Pons (tissue), 1 donor: ENCODE measurements at regions not wholly inside any gene's neighbourhood (a gene's known extent, or its start where the extent isn't known, plus 50 kb on each side); places are given as distances from the start of the nearest gene placed in this dataset.

Experiments used
- DNase-seq: peaks from one replicate; pipeline ENCODE4 v3.0.0-alpha.2; 2016; ENCODE audit warnings: low spot score

GRCh38 chr13:86201477-86201876, 402.3 kb upstream of the SLITRK6 start:
- no peak for DNase-seq

- no peak for DNase-seq
Measured at GRCh38 chr13:86193281-86193680, 394.1 kb upstream of the SLITRK6 start.

GRCh38 chr13:86188170-86188569, 389.0 kb upstream of the SLITRK6 start:
- DNase-seq = no peak

- no peak for DNase-seq
Measured at GRCh38 chr13:86185636-86186035, 386.4 kb upstream of the SLITRK6 start.

- DNase-seq = no peak
Measured at GRCh38 chr13:86185107-86185506, 385.9 kb upstream of the SLITRK6 start.

GRCh38 chr13:86174622-86175021, 375.4 kb upstream of the SLITRK6 start:
- no peak for DNase-seq

GRCh38 chr13:86172961-86173360, 373.7 kb upstream of the SLITRK6 start:
- DNase-seq = no peak

- DNase-seq = no peak
Measured at GRCh38 chr13:86161257-86161656, 362.0 kb upstream of the SLITRK6 start.

- no peak for DNase-seq
Measured at GRCh38 chr13:86155756-86156155, 356.5 kb upstream of the SLITRK6 start.

- no peak for DNase-seq
Measured at GRCh38 chr13:86142080-86142479, 342.9 kb upstream of the SLITRK6 start.

GRCh38 chr13:86135856-86136255, 336.6 kb upstream of the SLITRK6 start:
- DNase-seq = no peak

- no peak for DNase-seq
Measured at GRCh38 chr13:86121881-86122280, 322.7 kb upstream of the SLITRK6 start.

GRCh38 chr13:86109107-86109506, 309.9 kb upstream of the SLITRK6 start:
- no peak for DNase-seq

- DNase-seq = no peak
Measured at GRCh38 chr13:86108334-86108733, 309.1 kb upstream of the SLITRK6 start.

- no peak for DNase-seq
Measured at GRCh38 chr13:86098511-86098910, 299.3 kb upstream of the SLITRK6 start.

- DNase-seq = no peak
Measured at GRCh38 chr13:86095351-86095750, 296.1 kb upstream of the SLITRK6 start.

GRCh38 chr13:86090181-86090580, 291.0 kb upstream of the SLITRK6 start:
- DNase-seq = no peak

- DNase-seq = no peak
Measured at GRCh38 chr13:86087244-86087643, 288.0 kb upstream of the SLITRK6 start.

- no peak for DNase-seq
Measured at GRCh38 chr13:86085890-86086289, 286.7 kb upstream of the SLITRK6 start.

GRCh38 chr13:86082121-86082520, 282.9 kb upstream of the SLITRK6 start:
- DNase-seq = no peak

- DNase-seq = no peak
Measured at GRCh38 chr13:86080340-86080995, 281.2 kb upstream of the SLITRK6 start.

- no peak for DNase-seq
Measured at GRCh38 chr13:86066611-86067365, 267.6 kb upstream of the SLITRK6 start.

- DNase-seq = no peak
Measured at GRCh38 chr13:86052141-86052540, 252.9 kb upstream of the SLITRK6 start.
